NCI-H226 (cell line): ENCODE measurements at regions not wholly inside any gene's neighbourhood (a gene's known extent, or its start where the extent isn't known, plus 50 kb on each side); places are given as distances from the start of the nearest gene placed in this dataset.
A peak's percentile ranks its signal among the peaks of the same experiment; 100 is the strongest.

ENCODE experiments used
- DNase-seq: peaks from one replicate; pipeline ENCODE4 v3.0.0-alpha.2; 2015

GRCh38 chr6:18335948-18336347 lies 51.2 kb upstream of the RNF144B start:
- no peak for DNase-seq

GRCh38 chr6:18334251-18334650 lies 52.9 kb upstream of the RNF144B start:
- no peak for DNase-seq

- DNase-seq, result no peak
Observed at GRCh38 chr6:18330548-18331081, 56.5 kb upstream of the RNF144B start.

- DNase-seq, result no peak
Observed at GRCh38 chr6:18329776-18330175, 57.4 kb upstream of the RNF144B start.

GRCh38 chr6:18328540-18328939 lies 58.6 kb upstream of the RNF144B start:
- DNase-seq, result no peak

- DNase-seq, result no peak
Observed at GRCh38 chr6:18328070-18328469, 59.1 kb upstream of the RNF144B start.

GRCh38 chr6:18327626-18328025 lies 59.5 kb upstream of the RNF144B start:
- DNase-seq, result no peak

- DNase-seq, result no peak
Observed at GRCh38 chr6:18326980-18327379, 60.2 kb upstream of the RNF144B start.

- no peak for DNase-seq
Observed at GRCh38 chr6:18326001-18326400, 61.1 kb upstream of the RNF144B start.

GRCh38 chr6:18324706-18325042 lies 60.3 kb upstream of the DEK start:
- DNase-seq, result no peak

- DNase-seq, result peak; percentile 28
Observed at GRCh38 chr6:18323935-18324705, 59.8 kb upstream of the DEK start.

GRCh38 chr6:18317850-18318249 lies 53.5 kb upstream of the DEK start:
- DNase-seq, result no peak

- no peak for DNase-seq
Observed at GRCh38 chr6:18314317-18314997, 50.1 kb upstream of the DEK start.
